ENCODE measurements at regions not wholly inside any gene's neighbourhood (a gene's known extent, or its start where the extent isn't known, plus 50 kb on each side); places are given as distances from the start of the nearest gene placed in this dataset.

DNA sequence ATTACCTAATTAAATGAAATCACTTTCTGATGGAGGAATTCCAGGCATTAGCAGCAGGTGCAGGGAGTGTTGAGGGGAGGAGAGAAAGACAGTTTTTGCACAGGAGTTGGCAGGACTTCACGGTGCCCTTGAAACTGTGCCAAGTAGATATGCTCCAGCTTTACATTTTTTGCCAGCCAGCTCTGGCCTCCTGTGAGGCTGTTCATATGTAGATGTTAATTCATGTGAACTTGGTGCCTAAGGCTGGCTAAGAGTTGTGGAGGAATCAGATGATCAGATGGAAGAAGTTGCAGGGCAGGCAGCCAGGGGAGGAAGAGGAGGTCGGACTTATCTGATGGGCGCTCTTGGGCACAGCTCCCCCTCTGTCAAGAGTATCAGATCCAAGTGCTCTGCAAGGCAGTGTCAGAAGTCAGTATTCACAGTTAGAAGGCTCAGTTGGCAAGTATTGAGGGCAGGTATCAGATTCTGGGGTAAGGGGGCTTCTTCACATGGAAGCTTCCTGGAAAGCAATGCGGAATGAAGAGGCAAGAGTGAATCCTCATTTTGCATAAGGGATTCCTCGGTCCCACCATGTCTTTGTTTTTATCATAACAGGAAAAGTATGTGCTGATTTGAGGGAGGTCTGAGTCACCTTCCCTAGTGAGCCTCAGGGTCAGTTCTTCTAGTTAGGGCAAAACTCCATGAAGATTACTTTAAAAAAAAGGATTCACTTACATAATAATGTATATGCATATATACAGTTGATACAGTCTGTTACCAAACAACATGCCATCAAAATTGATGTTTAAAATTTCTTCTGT lies 172.6 kb upstream of the UMPS start:
- Histone ChIP-seq H3K9me3 (ENCODE audit: control insufficient read depth, insufficient read depth, low read depth, low read length) (no peaks in the 10 kb centered on the region), H3K27me3 (ENCODE audit: control insufficient read depth, insufficient read depth, low read length) (peaks cover 3% of the 10 kb centered on the region), H3K36me3 (ENCODE audit: control insufficient read depth, insufficient read depth, low read length) (no peaks in the 10 kb centered on the region), H3K9ac (ENCODE audit: insufficient read depth, low read length) (no peak overlapping the region), H3K4me1 (ENCODE audit: control insufficient read depth, extremely low read depth, insufficient read depth, low read length) (peaks cover 14% of the 10 kb centered on the region), H3K4me2 (ENCODE audit: extremely low read depth, insufficient read depth, low read length) (no peak overlapping the region), H4K20me1 (ENCODE audit: control insufficient read depth, extremely low read depth, insufficient read depth, low read length) (no peaks in the 10 kb centered on the region), H3K27ac (ENCODE audit: insufficient read depth, low read length) (no peak overlapping the region), H3K79me2 (ENCODE audit: control insufficient read depth, insufficient read depth, low read length) (no peaks in the 10 kb centered on the region), H2AFZ (ENCODE audit: low read length) (no peak overlapping the region), H3K4me3 (replicated peaks in 1 of 4; ENCODE audit: control extremely low read depth in 1 of 4, insufficient read depth in 1 of 4, low read depth in 3 of 4, low read length in 4 of 4) (no peak overlapping the region)
- DNase-seq (ENCODE audit: low read depth in 2 of 2): peak; percentile 17 to 71
- no peak for TF ChIP-seq EZH2 (IDR thresholded peaks at IDR 0.05; ENCODE audit: low read length, missing control alignments)
- TF ChIP-seq, protein P1, sequence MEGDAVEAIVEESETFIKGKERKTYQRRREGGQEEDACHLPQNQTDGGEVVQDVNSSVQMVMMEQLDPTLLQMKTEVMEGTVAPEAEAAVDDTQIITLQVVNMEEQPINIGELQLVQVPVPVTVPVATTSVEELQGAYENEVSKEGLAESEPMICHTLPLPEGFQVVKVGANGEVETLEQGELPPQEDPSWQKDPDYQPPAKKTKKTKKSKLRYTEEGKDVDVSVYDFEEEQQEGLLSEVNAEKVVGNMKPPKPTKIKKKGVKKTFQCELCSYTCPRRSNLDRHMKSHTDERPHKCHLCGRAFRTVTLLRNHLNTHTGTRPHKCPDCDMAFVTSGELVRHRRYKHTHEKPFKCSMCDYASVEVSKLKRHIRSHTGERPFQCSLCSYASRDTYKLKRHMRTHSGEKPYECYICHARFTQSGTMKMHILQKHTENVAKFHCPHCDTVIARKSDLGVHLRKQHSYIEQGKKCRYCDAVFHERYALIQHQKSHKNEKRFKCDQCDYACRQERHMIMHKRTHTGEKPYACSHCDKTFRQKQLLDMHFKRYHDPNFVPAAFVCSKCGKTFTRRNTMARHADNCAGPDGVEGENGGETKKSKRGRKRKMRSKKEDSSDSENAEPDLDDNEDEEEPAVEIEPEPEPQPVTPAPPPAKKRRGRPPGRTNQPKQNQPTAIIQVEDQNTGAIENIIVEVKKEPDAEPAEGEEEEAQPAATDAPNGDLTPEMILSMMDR (conservative IDR thresholded peaks at IDR 0.05 in 1 of 2, IDR thresholded peaks at IDR 0.05 in 1 of 2; ENCODE audit: low read depth in 1 of 2, low read length in 2 of 2): no peak

DNA sequence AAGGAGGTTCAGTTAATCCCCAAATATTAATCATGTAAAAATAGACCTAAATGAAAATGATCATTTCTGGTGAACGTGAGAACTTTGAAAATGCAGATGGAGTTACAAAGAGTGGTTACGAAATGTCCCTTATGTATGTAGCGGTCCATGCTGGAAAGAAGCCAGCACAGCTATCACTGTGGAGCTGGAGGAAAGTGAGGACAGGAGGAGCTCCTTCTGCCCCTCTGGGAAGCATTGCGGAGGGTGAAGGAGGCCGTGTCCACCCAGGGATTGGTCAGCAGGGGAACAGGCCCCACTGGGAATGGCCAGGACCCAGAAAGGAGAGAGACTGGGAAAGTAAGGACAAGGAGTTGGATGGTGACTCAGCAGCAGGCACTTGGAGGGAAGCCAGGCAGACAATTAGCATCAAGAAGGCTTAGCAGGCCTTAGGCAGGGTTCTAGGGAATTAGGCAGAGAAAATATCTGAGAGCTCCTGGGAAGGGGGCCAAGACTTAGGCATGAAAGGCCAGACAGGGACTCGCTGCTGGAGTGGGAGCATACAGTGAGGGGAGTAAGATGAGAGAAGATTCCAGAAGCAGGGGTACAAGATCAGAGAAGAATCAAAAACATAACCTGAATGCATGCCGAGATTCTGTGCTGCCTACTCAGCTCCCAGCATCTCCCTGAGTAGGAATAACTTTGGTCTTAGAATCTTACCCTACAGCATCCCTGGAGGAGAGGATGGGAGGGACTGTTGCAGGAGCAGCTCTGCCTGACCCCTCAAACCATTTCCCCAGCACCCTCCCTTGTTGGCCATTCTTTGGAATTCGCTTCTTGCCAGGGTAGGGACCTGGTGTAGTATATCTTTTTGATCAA lies 171.0 kb upstream of the UMPS start:
- Histone ChIP-seq H3K9ac (ENCODE audit: insufficient read depth, low read length) (no peak overlapping the region), H3K27ac (ENCODE audit: insufficient read depth, low read length) (no peak overlapping the region), H3K4me2 (ENCODE audit: extremely low read depth, insufficient read depth, low read length) (peak overlapping the region; percentile 23), H3K79me2 (ENCODE audit: control insufficient read depth, insufficient read depth, low read length) (no peaks in the 10 kb centered on the region), H3K4me3 (replicated peaks in 1 of 4; ENCODE audit: control extremely low read depth in 1 of 4, insufficient read depth in 1 of 4, low read depth in 3 of 4, low read length in 4 of 4) (no peak overlapping the region), H3K36me3 (ENCODE audit: control insufficient read depth, insufficient read depth, low read length) (no peaks in the 10 kb centered on the region), H3K9me3 (ENCODE audit: control insufficient read depth, insufficient read depth, low read depth, low read length) (no peaks in the 10 kb centered on the region), H4K20me1 (ENCODE audit: control insufficient read depth, extremely low read depth, insufficient read depth, low read length) (no peaks in the 10 kb centered on the region), H3K4me1 (ENCODE audit: control insufficient read depth, extremely low read depth, insufficient read depth, low read length) (peaks cover 14% of the 10 kb centered on the region), H3K27me3 (ENCODE audit: control insufficient read depth, insufficient read depth, low read length) (peaks cover 6% of the 10 kb centered on the region), H2AFZ (ENCODE audit: low read length) (no peak overlapping the region)
- peak; percentile 97 to 98 for DNase-seq (ENCODE audit: low read depth in 2 of 2)
- TF ChIP-seq, protein P1 (conservative IDR thresholded peaks at IDR 0.05 in 1 of 2, IDR thresholded peaks at IDR 0.05 in 1 of 2; ENCODE audit: low read depth in 1 of 2, low read length in 2 of 2): no peak
- no peak for TF ChIP-seq EZH2 (IDR thresholded peaks at IDR 0.05; ENCODE audit: low read length, missing control alignments)

DNA sequence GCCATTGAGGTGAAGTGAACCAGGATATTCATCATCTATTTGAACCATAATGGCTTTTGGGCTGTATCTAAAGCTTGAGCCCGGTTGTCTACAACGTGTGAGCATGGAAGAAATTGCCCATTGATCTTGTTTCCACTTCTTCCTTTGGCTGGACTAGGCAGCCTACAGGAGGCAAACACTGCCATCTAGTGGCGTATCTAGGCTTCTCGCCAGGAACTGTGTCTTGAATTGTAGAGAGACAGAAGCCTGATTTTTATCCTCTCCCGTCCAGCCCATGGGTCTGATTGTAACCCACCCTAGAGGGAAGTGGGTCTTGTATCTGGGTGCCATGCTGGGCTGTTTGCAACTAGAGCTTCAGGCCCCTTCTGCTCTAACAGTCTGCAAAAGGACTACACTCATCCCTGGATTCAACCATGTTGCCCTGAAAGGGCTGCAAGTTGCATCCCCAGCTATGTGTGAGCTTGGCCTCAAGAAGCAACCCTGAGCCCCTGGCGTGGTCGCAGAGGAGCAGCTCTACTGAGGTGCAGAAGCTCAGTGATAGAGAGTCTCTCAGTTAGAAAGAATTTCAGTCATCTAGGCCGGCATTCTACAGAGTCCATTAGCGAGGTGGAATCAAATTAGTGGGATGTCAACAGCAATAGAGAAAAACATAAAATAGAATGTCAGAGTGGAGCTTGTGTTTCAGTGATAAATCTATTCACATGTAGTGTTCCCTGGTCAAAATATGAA lies 170.2 kb upstream of the UMPS start:
- DNase-seq (ENCODE audit: low read depth in 2 of 2): peak; percentile 75 to 88
- peaks cover 14% of the 10 kb centered on the region for H3K4me1 ChIP-seq (ENCODE audit: control insufficient read depth, extremely low read depth, insufficient read depth, low read length)
- no peak overlapping the region for H3K9ac ChIP-seq (ENCODE audit: insufficient read depth, low read length)
- H3K27me3 ChIP-seq (ENCODE audit: control insufficient read depth, insufficient read depth, low read length): peaks cover 3% of the 10 kb centered on the region
- H2AFZ ChIP-seq (ENCODE audit: low read length): no peak overlapping the region
- no peak overlapping the region for H3K4me2 ChIP-seq (ENCODE audit: extremely low read depth, insufficient read depth, low read length)
- H3K27ac ChIP-seq (ENCODE audit: insufficient read depth, low read length): no peak overlapping the region
- no peaks in the 10 kb centered on the region for H3K36me3 ChIP-seq (ENCODE audit: control insufficient read depth, insufficient read depth, low read length)
- H3K9me3 ChIP-seq (ENCODE audit: control insufficient read depth, insufficient read depth, low read depth, low read length): no peaks in the 10 kb centered on the region
- TF ChIP-seq EZH2 (IDR thresholded peaks at IDR 0.05; ENCODE audit: low read length, missing control alignments): no peak
- TF ChIP-seq, protein P1 (conservative IDR thresholded peaks at IDR 0.05 in 1 of 2, IDR thresholded peaks at IDR 0.05 in 1 of 2; ENCODE audit: low read depth in 1 of 2, low read length in 2 of 2): peak; percentile 82 to 92
- H4K20me1 ChIP-seq (ENCODE audit: control insufficient read depth, extremely low read depth, insufficient read depth, low read length): no peaks in the 10 kb centered on the region
- no peaks in the 10 kb centered on the region for H3K79me2 ChIP-seq (ENCODE audit: control insufficient read depth, insufficient read depth, low read length)
- H3K4me3 ChIP-seq (replicated peaks in 1 of 4; ENCODE audit: control extremely low read depth in 1 of 4, insufficient read depth in 1 of 4, low read depth in 3 of 4, low read length in 4 of 4): no peak overlapping the region

Measured in fibroblast of lung (primary cell).